DOHH2 (cell line): ENCODE measurements at regions not wholly inside any gene's neighbourhood (a gene's known extent, or its start where the extent isn't known, plus 50 kb on each side); places are given as distances from the start of the nearest gene placed in this dataset.

Experiments used
- H3F3A ChIP-seq: fragments of 200-600 bp; sonication (generic), shearing (Covaris generic); 2 replicates; pipeline ENCODE4 v1.6.0; 2016; ENCODE audit warnings: antibody characterized with exemption, mild to moderate bottlenecking; ENCODE audit not compliant: control insufficient read depth, insufficient read depth
- H3K27ac ChIP-seq: fragments of 200-600 bp; sonication (generic); 2 replicates; pipeline ENCODE4 v1.5.1; 2014; ENCODE audit warnings: low read depth, mild to moderate bottlenecking, low read length, moderate library complexity
- H3K27me3 ChIP-seq: fragments of 200-600 bp; sonication (generic); 2 replicates; pipeline ENCODE4 v1.6.1; 2014; ENCODE audit warnings: mild to moderate bottlenecking, low read length, mixed read lengths; ENCODE audit not compliant: control insufficient read depth
- H3K36me3 ChIP-seq: fragments of 200-600 bp; sonication (generic); 2 replicates; pipeline ENCODE4 v1.6.1; 2014; ENCODE audit warnings: mild to moderate bottlenecking, low read length, moderate library complexity, mixed read lengths; ENCODE audit not compliant: control insufficient read depth
- H3K4me1 ChIP-seq: fragments of 200-600 bp; sonication (generic); 2 replicates; pipeline ENCODE4 v1.6.1; 2014; ENCODE audit warnings: mild to moderate bottlenecking, low read length, mixed read lengths; ENCODE audit not compliant: control insufficient read depth
- H3K4me2 ChIP-seq: fragments of 200-600 bp; sonication (generic); 2 replicates; pipeline ENCODE4 v1.6.0; 2014; ENCODE audit warnings: mild to moderate bottlenecking, low read length, moderate library complexity
- H3K4me3 ChIP-seq: fragments of 200-600 bp; sonication (generic); 2 replicates; pipeline ENCODE4 v1.5.1; 2014; ENCODE audit warnings: mild to moderate bottlenecking, low read length, mixed read lengths
- H3K79me2 ChIP-seq: fragments of 200-600 bp; sonication (generic); 2 replicates; pipeline ENCODE4 v1.6.1; 2014; ENCODE audit warnings: mild to moderate bottlenecking, low read length, mixed read lengths; ENCODE audit not compliant: control insufficient read depth
- H3K9me2 ChIP-seq: fragments of 200-600 bp; sonication (generic); replicated peaks from 2 replicates; pipeline ENCODE4 v1.6.1; 2014; ENCODE audit warnings: mild to moderate bottlenecking, low read length, mixed read lengths; ENCODE audit not compliant: control insufficient read depth
- H3K9me3 ChIP-seq: fragments of 200-600 bp; sonication (generic); 2 replicates; pipeline ENCODE4 v1.6.1; 2014; ENCODE audit warnings: antibody characterized with exemption, low read length, mixed read lengths; ENCODE audit not compliant: control insufficient read depth, insufficient read depth
- H4K20me1 ChIP-seq: fragments of 200-600 bp; sonication (generic); 2 replicates; pipeline ENCODE4 v1.6.0; 2014; ENCODE audit warnings: low read depth, mild to moderate bottlenecking, antibody characterized with exemption, low read length, moderate library complexity; ENCODE audit not compliant: control insufficient read depth, insufficient read depth
- CTCF ChIP-seq: fragments of 200-600 bp; sonication (generic); IDR thresholded peaks from one replicate; pipeline ENCODE4 v1.5.1; 2014; ENCODE audit warnings: antibody characterized with exemption, mild to moderate bottlenecking, low read depth, low read length; ENCODE audit not compliant: poor library complexity, severe bottlenecking
- EZH2phosphoT487 ChIP-seq: fragments of 200-600 bp; sonication (generic); IDR thresholded peaks from 2 replicates; pipeline ENCODE4 v1.6.1; 2017; ENCODE audit warnings: borderline replicate concordance, mild to moderate bottlenecking, antibody characterized with exemption, low read length, moderate library complexity, mixed read lengths

- Histone ChIP-seq H3K36me3 (no peaks in the 10 kb centered on the region), H3K79me2 (no peaks in the 10 kb centered on the region), H3K4me1 (no peaks in the 10 kb centered on the region), H3K27ac (no peak overlapping the region), H3K9me3 (no peaks in the 10 kb centered on the region), H4K20me1 (no peaks in the 10 kb centered on the region), H3K9me2 (no peaks in the 10 kb centered on the region), H3K4me3 (no peak overlapping the region), H3F3A (no peaks in the 10 kb centered on the region), H3K4me2 (no peak overlapping the region), H3K27me3 (no peaks in the 10 kb centered on the region)
- no peak for TF ChIP-seq CTCF
- no peak for TF ChIP-seq EZH2phosphoT487
These were observed 237.8 kb downstream of the EBLN2 start for GRCh38 chr3:73299184-73299691.

GRCh38 chr3:73314151-73314951, 252.9 kb downstream of the EBLN2 start:
- Histone ChIP-seq H4K20me1 (no peaks in the 10 kb centered on the region), H3K9me3 (no peaks in the 10 kb centered on the region), H3K4me1 (no peaks in the 10 kb centered on the region), H3K4me2 (no peak overlapping the region), H3K9me2 (no peaks in the 10 kb centered on the region), H3K27ac (no peak overlapping the region), H3K4me3 (no peak overlapping the region), H3F3A (no peaks in the 10 kb centered on the region), H3K36me3 (no peaks in the 10 kb centered on the region), H3K27me3 (no peaks in the 10 kb centered on the region), H3K79me2 (no peaks in the 10 kb centered on the region)
- no peak for TF ChIP-seq EZH2phosphoT487
- no peak for TF ChIP-seq CTCF

- no peaks in the 10 kb centered on the region for H3K36me3 ChIP-seq
- no peak overlapping the region for H3K4me2 ChIP-seq
- no peak overlapping the region for H3K4me3 ChIP-seq
- no peaks in the 10 kb centered on the region for H3F3A ChIP-seq
- H3K9me2 ChIP-seq = no peaks in the 10 kb centered on the region
- no peaks in the 10 kb centered on the region for H3K9me3 ChIP-seq
- no peak overlapping the region for H3K27ac ChIP-seq
- H3K27me3 ChIP-seq = no peaks in the 10 kb centered on the region
- H3K4me1 ChIP-seq = no peaks in the 10 kb centered on the region
- no peak for TF ChIP-seq CTCF
- TF ChIP-seq EZH2phosphoT487 = no peak
- H3K79me2 ChIP-seq = no peaks in the 10 kb centered on the region
- no peaks in the 10 kb centered on the region for H4K20me1 ChIP-seq
These were observed 254.2 kb downstream of the EBLN2 start for GRCh38 chr3:73315706-73316105.
